GM18505 (cell line): ENCODE measurements at regions not wholly inside any gene's neighbourhood (a gene's known extent, or its start where the extent isn't known, plus 50 kb on each side); places are given as distances from the start of the nearest gene placed in this dataset.

Source experiments
- ATAC-seq: cut with Tn5 transposase; IDR thresholded peaks from one replicate; pipeline ENCODE4 v1.9.1; 2021; ENCODE audit not compliant: unreplicated experiment
- POLR2A ChIP-seq: IDR thresholded peaks from 4 replicates; pipeline ENCODE4 v1.6.1; 2011; ENCODE audit warnings: borderline replicate concordance; ENCODE audit not compliant: insufficient read depth, insufficient read length; ENCODE audit errors: extremely low read depth

- ATAC-seq = no peak
- TF ChIP-seq POLR2A = no peak
Observed at GRCh38 chr20:50391444-50392137, 118.6 kb upstream of the PTPN1 start.

- no peak for TF ChIP-seq POLR2A
- no peak for ATAC-seq
Observed at GRCh38 chr20:50392138-50392866, 117.9 kb upstream of the PTPN1 start.

- no peak for ATAC-seq
- no peak for TF ChIP-seq POLR2A
Observed at GRCh38 chr20:50393242-50393641, 116.9 kb upstream of the PTPN1 start.

GRCh38 chr20:50393990-50394561, 116.1 kb upstream of the PTPN1 start:
- ATAC-seq = no peak

GRCh38 chr20:50394569-50394968, 115.6 kb upstream of the PTPN1 start:
- TF ChIP-seq POLR2A = no peak
- ATAC-seq = no peak

More at GRCh38 chr20:50393990-50394561, 116.1 kb upstream of the PTPN1 start:
- TF ChIP-seq POLR2A = no peak

- TF ChIP-seq POLR2A = no peak
- no peak for ATAC-seq
Observed at GRCh38 chr20:50395251-50395729, 114.9 kb upstream of the PTPN1 start.

- ATAC-seq = no peak
- TF ChIP-seq POLR2A = no peak
Observed at GRCh38 chr20:50395914-50396488, 114.2 kb upstream of the PTPN1 start.

GRCh38 chr20:50396623-50397022, 113.6 kb upstream of the PTPN1 start:
- TF ChIP-seq POLR2A = no peak
- no peak for ATAC-seq

- TF ChIP-seq POLR2A = no peak
- no peak for ATAC-seq
Observed at GRCh38 chr20:50397058-50397457, 113.1 kb upstream of the PTPN1 start.

- no peak for TF ChIP-seq POLR2A
Observed at GRCh38 chr20:50398064-50398463, 112.1 kb upstream of the PTPN1 start.

GRCh38 chr20:50398471-50398820, 111.7 kb upstream of the PTPN1 start:
- ATAC-seq = no peak
- no peak for TF ChIP-seq POLR2A

More at GRCh38 chr20:50398064-50398463, 112.1 kb upstream of the PTPN1 start:
- no peak for ATAC-seq

- no peak for TF ChIP-seq POLR2A
- ATAC-seq = no peak
Observed at GRCh38 chr20:50398821-50399554, 111.2 kb upstream of the PTPN1 start.

- TF ChIP-seq POLR2A = no peak
- no peak for ATAC-seq
Observed at GRCh38 chr20:50399555-50399916, 110.6 kb upstream of the PTPN1 start.
